CD14-positive monocyte (primary cell): ENCODE measurements at regions not wholly inside any gene's neighbourhood (a gene's known extent, or its start where the extent isn't known, plus 50 kb on each side); places are given as distances from the start of the nearest gene placed in this dataset.

Experiments
- DNase-seq, 3 donors: peaks; one replicate each; pipeline ENCODE4 v3.0.0-alpha.2; 2011 to 2022
- H2AFZ ChIP-seq: 2 replicates; pipeline ENCODE4 v1.6.0; 2012; ENCODE audit warnings: mild to moderate bottlenecking, low read depth, low read length, inconsistent platforms; ENCODE audit not compliant: insufficient read depth, poor library complexity, severe bottlenecking
- H3K27ac ChIP-seq, 2 donors: 1 replicate in 1 of 2; 2 replicates in 1 of 2; pipeline ENCODE4 v1.5.1; 2012 to 2013; ENCODE audit warnings: low read length in 2 of 2, control low read depth in 1 of 2, inconsistent platforms in 1 of 2, low read depth in 1 of 2, mild to moderate bottlenecking in 1 of 2
- H3K27me3 ChIP-seq, 2 donors: one replicate each; pipeline versions ENCODE4 v1.6.0 to v1.6.1; 2011 to 2013; ENCODE audit warnings: low read length in 2 of 2; ENCODE audit not compliant: control insufficient read depth in 2 of 2, insufficient read depth in 2 of 2
- H3K36me3 ChIP-seq, 2 donors: replicated peaks in 1 of 2; 1 replicate in 1 of 2; 2 replicates in 1 of 2; pipeline versions ENCODE4 v1.5.1 to v1.6.1; 2012 to 2013; ENCODE audit warnings: low read length in 2 of 2, control low read depth in 1 of 2, inconsistent platforms in 1 of 2, mild to moderate bottlenecking in 1 of 2; ENCODE audit not compliant: insufficient read depth in 2 of 2, control insufficient read depth in 1 of 2
- H3K4me1 ChIP-seq, 2 donors: 1 replicate in 1 of 2; 2 replicates in 1 of 2; pipeline versions ENCODE4 v1.5.1 to v1.6.1; 2012 to 2013; ENCODE audit warnings: low read length in 2 of 2, control low read depth in 1 of 2, inconsistent platforms in 1 of 2, mild to moderate bottlenecking in 1 of 2, moderate library complexity in 1 of 2; ENCODE audit not compliant: insufficient read depth in 2 of 2, control insufficient read depth in 1 of 2
- H3K4me2 ChIP-seq: replicated peaks from 2 replicates; pipeline ENCODE3; 2012; ENCODE audit warnings: low read length, moderate library complexity, mild to moderate bottlenecking; ENCODE audit not compliant: poor library complexity, severe bottlenecking; ENCODE audit errors: extremely low read depth
- H3K4me3 ChIP-seq, 3 experiments: fragments of 200-600 bp in 1 of 3; sonication (generic) in 1 of 3; replicated peaks in 1 of 3; 1 replicate in 2 of 3; 2 replicates in 1 of 3; pipeline ENCODE4 v1.5.1; 2011 to 2013; ENCODE audit warnings: low read length in 3 of 3, mild to moderate bottlenecking in 3 of 3, control low read depth in 2 of 3, low read depth in 2 of 3, inconsistent platforms in 1 of 3, moderate library complexity in 1 of 3
- H3K79me2 ChIP-seq: 2 replicates; pipeline ENCODE4 v1.6.0; 2012; ENCODE audit warnings: mild to moderate bottlenecking, control low read depth, inconsistent platforms, low read length, moderate library complexity; ENCODE audit not compliant: insufficient read depth
- H3K9ac ChIP-seq: 2 replicates; pipeline ENCODE4 v1.6.0; 2017; ENCODE audit warnings: low read length, mild to moderate bottlenecking; ENCODE audit not compliant: insufficient read depth, poor library complexity, severe bottlenecking
- H3K9me3 ChIP-seq, 2 donors: replicated peaks in 1 of 2; 1 replicate in 1 of 2; 2 replicates in 1 of 2; pipeline versions ENCODE4 v1.5.1 to v1.6.1; 2012 to 2013; ENCODE audit warnings: low read length in 2 of 2, control low read depth in 1 of 2; ENCODE audit not compliant: control insufficient read depth in 1 of 2, insufficient read depth in 1 of 2
- H4K20me1 ChIP-seq: 2 replicates; pipeline ENCODE4 v1.6.0; 2012; ENCODE audit warnings: mild to moderate bottlenecking, low read length, control low read depth, moderate library complexity; ENCODE audit not compliant: insufficient read depth
- H3K27ac Mint-ChIP-seq, 7 donors: one replicate each; pipeline ENCODE4 v1.8.0; 2020; ENCODE audit warnings: mild to moderate bottlenecking in 7 of 7, mixed read lengths in 7 of 7, moderate library complexity in 6 of 7, inconsistent platforms in 2 of 7
- H3K27me3 Mint-ChIP-seq, 3 donors: one replicate each; pipeline ENCODE4 v1.8.0; 2021 to 2022; ENCODE audit warnings: low read depth in 3 of 3, mild to moderate bottlenecking in 3 of 3, mixed read lengths in 3 of 3, moderate library complexity in 3 of 3, inconsistent platforms in 1 of 3
- H3K36me3 Mint-ChIP-seq, 2 donors: one replicate each; pipeline ENCODE4 v1.8.0; 2020; ENCODE audit warnings: mixed read lengths in 2 of 2, inconsistent platforms in 1 of 2, mild to moderate bottlenecking in 1 of 2
- H3K4me1 Mint-ChIP-seq: one replicate; pipeline ENCODE4 v1.8.0; 2020; ENCODE audit warnings: mild to moderate bottlenecking, mixed read lengths
- H3K4me3 Mint-ChIP-seq, 2 donors: one replicate each; pipeline ENCODE4 v1.8.0; 2020; ENCODE audit warnings: mild to moderate bottlenecking in 2 of 2, mixed read lengths in 2 of 2, moderate library complexity in 1 of 2
- H3K9me3 Mint-ChIP-seq, 7 donors: one replicate each; pipeline ENCODE4 v1.8.0; 2020 to 2022; ENCODE audit warnings: mixed read lengths in 7 of 7, mild to moderate bottlenecking in 6 of 7, moderate library complexity in 6 of 7, inconsistent platforms in 2 of 7
- CTCF ChIP-seq: fragments of 200-600 bp; IDR thresholded peaks from one replicate; pipeline ENCODE4 v1.8.0; 2022; ENCODE audit warnings: antibody characterized with exemption, mild to moderate bottlenecking
- WGBS: methylation state at CpG from one replicate; pipeline ENCODE4 v1.1.5; 2013; ENCODE audit warnings: missing lambda C conversion rate; ENCODE audit not compliant: insufficient coverage; 5-methylcytosine and 5-hydroxymethylcytosine counted together
- intact Hi-C, 2 donors: fragments of 100-400 bp; cut with micrococcal nuclease; formaldehyde crosslinking; loops; one replicate each; pipeline versions ENCODE4 v1.15.0 to v1.15.1; 2023

- no peak overlapping the region for H3K9ac ChIP-seq
- H3K27me3 ChIP-seq = no peaks in the 10 kb centered on the region
- H2AFZ ChIP-seq = no peak overlapping the region
- intact Hi-C loops = loop anchor here (5.0 to 10.0 kb wide), 2 partner anchors 436 to 438 kb away; no protein-coding TSS in a partner anchor
- WGBS = 0% methylated on average over 1 of the region's 4 CpGs
- H3K9me3 Mint-ChIP-seq = no peaks in the 10 kb centered on the region
- H3K4me3 Mint-ChIP-seq = peak overlapping the region in 1 of 2 donors; percentile 63
- peaks cover 79% of the 10 kb centered on the region for H3K4me1 Mint-ChIP-seq
- H3K27ac ChIP-seq = peak overlapping the region; percentile 88 to 93
- no peaks in the 10 kb centered on the region for H3K9me3 ChIP-seq
- peaks cover 72 to 89% of the 10 kb centered on the region in 2 donors for H3K4me1 ChIP-seq
- H4K20me1 ChIP-seq = no peaks in the 10 kb centered on the region
- no peaks in the 10 kb centered on the region for H3K36me3 ChIP-seq
- H3K79me2 ChIP-seq = no peaks in the 10 kb centered on the region
- peaks cover 0 to 2% (median 1%) of the 10 kb centered on the region in 3 donors for H3K27me3 Mint-ChIP-seq
- H3K4me3 ChIP-seq = peak overlapping the region in 1 of 3 experiments; percentile 45
- H3K4me2 ChIP-seq = peak overlapping the region; percentile 53
- TF ChIP-seq CTCF = no peak
- peak; percentile 95 to 99 (median 98) for DNase-seq
- H3K27ac Mint-ChIP-seq = peak overlapping the region; percentile 88 to 97 (median 96)
- peaks cover 0 to 4% of the 10 kb centered on the region in 2 donors for H3K36me3 Mint-ChIP-seq
Observed at GRCh38 chr10:63703113-63703670, 182.0 kb downstream of the REEP3 start.

- Histone ChIP-seq H3K4me1 (peaks cover 68 to 86% of the 10 kb centered on the region in 2 donors), H3K36me3 (no peaks in the 10 kb centered on the region), H3K9me3 (no peaks in the 10 kb centered on the region), H3K9ac (no peak overlapping the region), H4K20me1 (no peaks in the 10 kb centered on the region), H3K27me3 (no peaks in the 10 kb centered on the region), H3K4me3 (peak overlapping the region in 1 of 3 experiments; percentile 45), H3K79me2 (no peaks in the 10 kb centered on the region), H3K27ac (peak overlapping the region; percentile 88 to 93), H3K4me2 (peak overlapping the region; percentile 53), H2AFZ (no peak overlapping the region)
- no peaks in the 10 kb centered on the region for H3K9me3 Mint-ChIP-seq
- WGBS = 58% methylated on average over 2 of the region's 6 CpGs
- intact Hi-C loops = loop anchor here (5.0 to 10.0 kb wide), 2 partner anchors 437 to 439 kb away; no protein-coding TSS in a partner anchor
- H3K4me3 Mint-ChIP-seq = peak overlapping the region in 1 of 2 donors; percentile 63
- H3K27me3 Mint-ChIP-seq = peaks cover 0 to 3% (median 1%) of the 10 kb centered on the region in 3 donors
- H3K36me3 Mint-ChIP-seq = peaks cover 0 to 4% of the 10 kb centered on the region in 2 donors
- TF ChIP-seq CTCF = no peak
- H3K4me1 Mint-ChIP-seq = peaks cover 76% of the 10 kb centered on the region
- H3K27ac Mint-ChIP-seq = peak overlapping the region; percentile 88 to 97 (median 96)
- peak in 2 of 3 donors; percentile 21 to 38 for DNase-seq
Observed at GRCh38 chr10:63703740-63704345, 182.6 kb downstream of the REEP3 start.
